GM23338 (cell line): ENCODE measurements at regions not wholly inside any gene's neighbourhood (a gene's known extent, or its start where the extent isn't known, plus 50 kb on each side); places are given as distances from the start of the nearest gene placed in this dataset.
A peak's percentile ranks its signal among the peaks of the same experiment; 100 is the strongest.

Experiments used
- ATAC-seq: fragments of 200-7000 bp; cut with Tn5 transposase; 3 replicates; pipeline ENCODE4 v1.9.1; 2020
- DNase-seq: peaks from one replicate; pipeline ENCODE4 v3.0.0-alpha.2; 2015; ENCODE audit warnings: low spot score
- H2AFZ ChIP-seq: fragments of 200-600 bp; sonication (generic); 2 replicates; pipeline ENCODE4 v1.8.0; 2016; ENCODE audit warnings: antibody characterized with exemption, mild to moderate bottlenecking, moderate library complexity
- H3F3A ChIP-seq: fragments of 200-600 bp; sonication (generic); replicated peaks from 2 replicates; pipeline ENCODE4 v1.8.0; 2017; ENCODE audit warnings: antibody characterized with exemption, mixed run types, low read depth
- H3K27ac ChIP-seq: fragments of 200-600 bp; sonication (generic); 2 replicates; pipeline ENCODE4 v1.6.1; 2016; ENCODE audit warnings: low read depth
- H3K27me3 ChIP-seq: fragments of 200-600 bp; sonication (generic); 2 replicates; pipeline ENCODE4 v1.8.0; 2016; ENCODE audit warnings: mild to moderate bottlenecking, mixed run types, moderate library complexity; ENCODE audit not compliant: insufficient read depth
- H3K36me3 ChIP-seq: fragments of 200-600 bp; sonication (generic); 2 replicates; pipeline ENCODE4 v1.8.0; 2016; ENCODE audit warnings: mild to moderate bottlenecking; ENCODE audit not compliant: insufficient read depth
- H3K4me1 ChIP-seq: fragments of 200-600 bp; sonication (generic); 2 replicates; pipeline ENCODE4 v1.8.0; 2016; ENCODE audit warnings: mild to moderate bottlenecking, moderate library complexity; ENCODE audit not compliant: insufficient read depth
- H3K4me2 ChIP-seq: fragments of 200-600 bp; sonication (generic); 2 replicates; pipeline ENCODE4 v1.7.1; 2017; ENCODE audit warnings: mixed run types
- H3K4me3 ChIP-seq: fragments of 200-600 bp; sonication (generic); 2 replicates; pipeline ENCODE4 v1.6.1; 2016; ENCODE audit warnings: mixed run types
- H3K79me2 ChIP-seq: fragments of 200-600 bp; sonication (generic); replicated peaks from 2 replicates; pipeline ENCODE4 v1.8.0; 2017; ENCODE audit warnings: mild to moderate bottlenecking; ENCODE audit not compliant: insufficient read depth
- H3K9me2 ChIP-seq: fragments of 200-600 bp; sonication (generic); 2 replicates; pipeline ENCODE4 v1.8.0; 2017; ENCODE audit not compliant: insufficient read depth
- H4K20me1 ChIP-seq: fragments of 200-600 bp; sonication (generic); replicated peaks from 2 replicates; pipeline ENCODE4 v1.8.0; 2017; ENCODE audit warnings: mild to moderate bottlenecking; ENCODE audit not compliant: insufficient read depth
- H3K27ac Mint-ChIP-seq: 2 replicates; pipeline ENCODE4 v1.8.0; 2020; ENCODE audit warnings: inconsistent platforms, mild to moderate bottlenecking, moderate library complexity, mixed read lengths
- H3K27me3 Mint-ChIP-seq: 3 replicates; pipeline ENCODE4 v1.8.0; 2022; ENCODE audit warnings: low read depth, mild to moderate bottlenecking, moderate library complexity, mixed read lengths, inconsistent platforms; ENCODE audit not compliant: insufficient read depth, poor library complexity
- H3K36me3 Mint-ChIP-seq: 3 replicates; pipeline ENCODE4 v1.8.0; 2021; ENCODE audit warnings: low read depth, mild to moderate bottlenecking, inconsistent platforms, moderate library complexity, mixed read lengths
- H3K4me1 Mint-ChIP-seq: 3 replicates; pipeline ENCODE4 v1.8.0; 2020; ENCODE audit warnings: mild to moderate bottlenecking, inconsistent platforms, mixed read lengths
- H3K4me3 Mint-ChIP-seq: 3 replicates; pipeline ENCODE4 v1.8.0; 2021; ENCODE audit warnings: moderate library complexity, mild to moderate bottlenecking, inconsistent platforms, mixed read lengths
- H3K9me3 Mint-ChIP-seq: 3 replicates; pipeline ENCODE4 v1.8.0; 2020; ENCODE audit warnings: moderate library complexity, mild to moderate bottlenecking, inconsistent platforms, mixed read lengths
- NANOG ChIP-seq: IDR thresholded peaks from 2 replicates; pipeline ENCODE4 v1.6.1; 2016; ENCODE audit warnings: antibody characterized with exemption, borderline replicate concordance
- POLR2AphosphoS5 ChIP-seq: IDR thresholded peaks from 2 replicates; pipeline ENCODE4 v1.6.1; 2016; ENCODE audit warnings: antibody characterized with exemption, low read depth
- ZNF331 ChIP-seq: fragments of 250-450 bp; sonication (Bioruptor Pico); IDR thresholded peaks from 2 replicates; pipeline ENCODE4 v1.5.0; 2020; ENCODE audit warnings: low read depth, mild to moderate bottlenecking, moderate library complexity
- TF ChIP-seq, protein P1 (sequence below): fragments of 250-450 bp; sonication (Bioruptor Pico); IDR thresholded peaks from 2 replicates; pipeline ENCODE4 v1.5.0; 2020; ENCODE audit warnings: mild to moderate bottlenecking, moderate library complexity
- TF ChIP-seq, protein P2 (sequence below): IDR thresholded peaks from one replicate; pipeline ENCODE4 v1.6.1; 2018; ENCODE audit warnings: antibody characterized with exemption; ENCODE audit not compliant: unreplicated experiment

DNA sequence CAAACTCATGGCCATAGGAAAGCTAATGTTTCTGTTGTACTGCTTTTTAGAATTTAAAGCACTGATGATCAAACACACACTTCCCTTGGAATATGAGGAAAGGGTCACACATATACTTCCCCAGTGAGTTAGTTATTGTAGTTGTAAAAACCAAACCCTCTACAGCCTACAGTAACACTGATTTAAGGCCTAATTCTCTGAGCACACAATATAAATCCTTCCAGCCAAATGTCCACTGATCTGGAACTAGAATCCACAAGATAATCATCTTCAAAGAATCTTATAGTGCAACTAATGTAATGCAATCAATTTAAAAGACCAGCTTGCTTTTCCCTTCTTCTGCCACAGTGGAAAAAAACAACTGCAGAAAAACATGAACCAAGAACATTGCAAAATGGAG lies 219.3 kb downstream of the CAAP1 start (continued):
- TF ChIP-seq, protein P1, sequence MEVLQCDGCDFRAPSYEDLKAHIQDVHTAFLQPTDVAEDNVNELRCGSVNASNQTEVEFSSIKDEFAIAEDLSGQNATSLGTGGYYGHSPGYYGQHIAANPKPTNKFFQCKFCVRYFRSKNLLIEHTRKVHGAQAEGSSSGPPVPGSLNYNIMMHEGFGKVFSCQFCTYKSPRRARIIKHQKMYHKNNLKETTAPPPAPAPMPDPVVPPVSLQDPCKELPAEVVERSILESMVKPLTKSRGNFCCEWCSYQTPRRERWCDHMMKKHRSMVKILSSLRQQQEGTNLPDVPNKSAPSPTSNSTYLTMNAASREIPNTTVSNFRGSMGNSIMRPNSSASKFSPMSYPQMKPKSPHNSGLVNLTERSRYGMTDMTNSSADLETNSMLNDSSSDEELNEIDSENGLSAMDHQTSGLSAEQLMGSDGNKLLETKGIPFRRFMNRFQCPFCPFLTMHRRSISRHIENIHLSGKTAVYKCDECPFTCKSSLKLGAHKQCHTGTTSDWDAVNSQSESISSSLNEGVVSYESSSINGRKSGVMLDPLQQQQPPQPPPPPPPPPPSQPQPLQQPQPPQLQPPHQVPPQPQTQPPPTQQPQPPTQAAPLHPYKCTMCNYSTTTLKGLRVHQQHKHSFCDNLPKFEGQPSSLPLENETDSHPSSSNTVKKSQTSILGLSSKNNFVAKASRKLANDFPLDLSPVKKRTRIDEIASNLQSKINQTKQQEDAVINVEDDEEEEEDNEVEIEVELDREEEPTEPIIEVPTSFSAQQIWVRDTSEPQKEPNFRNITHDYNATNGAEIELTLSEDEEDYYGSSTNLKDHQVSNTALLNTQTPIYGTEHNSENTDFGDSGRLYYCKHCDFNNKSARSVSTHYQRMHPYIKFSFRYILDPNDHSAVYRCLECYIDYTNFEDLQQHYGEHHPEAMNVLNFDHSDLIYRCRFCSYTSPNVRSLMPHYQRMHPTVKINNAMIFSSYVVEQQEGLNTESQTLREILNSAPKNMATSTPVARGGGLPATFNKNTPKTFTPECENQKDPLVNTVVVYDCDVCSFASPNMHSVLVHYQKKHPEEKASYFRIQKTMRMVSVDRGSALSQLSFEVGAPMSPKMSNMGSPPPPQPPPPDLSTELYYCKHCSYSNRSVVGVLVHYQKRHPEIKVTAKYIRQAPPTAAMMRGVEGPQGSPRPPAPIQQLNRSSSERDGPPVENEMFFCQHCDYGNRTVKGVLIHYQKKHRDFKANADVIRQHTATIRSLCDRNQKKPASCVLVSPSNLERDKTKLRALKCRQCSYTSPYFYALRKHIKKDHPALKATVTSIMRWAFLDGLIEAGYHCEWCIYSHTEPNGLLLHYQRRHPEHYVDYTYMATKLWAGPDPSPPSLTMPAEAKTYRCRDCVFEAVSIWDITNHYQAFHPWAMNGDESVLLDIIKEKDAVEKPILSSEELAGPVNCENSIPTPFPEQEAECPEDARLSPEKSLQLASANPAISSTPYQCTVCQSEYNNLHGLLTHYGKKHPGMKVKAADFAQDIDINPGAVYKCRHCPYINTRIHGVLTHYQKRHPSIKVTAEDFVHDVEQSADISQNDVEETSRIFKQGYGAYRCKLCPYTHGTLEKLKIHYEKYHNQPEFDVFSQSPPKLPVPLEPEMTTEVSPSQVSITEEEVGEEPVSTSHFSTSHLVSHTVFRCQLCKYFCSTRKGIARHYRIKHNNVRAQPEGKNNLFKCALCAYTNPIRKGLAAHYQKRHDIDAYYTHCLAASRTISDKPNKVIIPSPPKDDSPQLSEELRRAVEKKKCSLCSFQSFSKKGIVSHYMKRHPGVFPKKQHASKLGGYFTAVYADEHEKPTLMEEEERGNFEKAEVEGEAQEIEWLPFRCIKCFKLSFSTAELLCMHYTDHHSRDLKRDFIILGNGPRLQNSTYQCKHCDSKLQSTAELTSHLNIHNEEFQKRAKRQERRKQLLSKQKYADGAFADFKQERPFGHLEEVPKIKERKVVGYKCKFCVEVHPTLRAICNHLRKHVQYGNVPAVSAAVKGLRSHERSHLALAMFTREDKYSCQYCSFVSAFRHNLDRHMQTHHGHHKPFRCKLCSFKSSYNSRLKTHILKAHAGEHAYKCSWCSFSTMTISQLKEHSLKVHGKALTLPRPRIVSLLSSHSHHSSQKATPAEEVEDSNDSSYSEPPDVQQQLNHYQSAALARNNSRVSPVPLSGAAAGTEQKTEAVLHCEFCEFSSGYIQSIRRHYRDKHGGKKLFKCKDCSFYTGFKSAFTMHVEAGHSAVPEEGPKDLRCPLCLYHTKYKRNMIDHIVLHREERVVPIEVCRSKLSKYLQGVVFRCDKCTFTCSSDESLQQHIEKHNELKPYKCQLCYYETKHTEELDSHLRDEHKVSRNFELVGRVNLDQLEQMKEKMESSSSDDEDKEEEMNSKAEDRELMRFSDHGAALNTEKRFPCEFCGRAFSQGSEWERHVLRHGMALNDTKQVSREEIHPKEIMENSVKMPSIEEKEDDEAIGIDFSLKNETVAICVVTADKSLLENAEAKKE (CRISPR knock-in tag) = no peak

DNA sequence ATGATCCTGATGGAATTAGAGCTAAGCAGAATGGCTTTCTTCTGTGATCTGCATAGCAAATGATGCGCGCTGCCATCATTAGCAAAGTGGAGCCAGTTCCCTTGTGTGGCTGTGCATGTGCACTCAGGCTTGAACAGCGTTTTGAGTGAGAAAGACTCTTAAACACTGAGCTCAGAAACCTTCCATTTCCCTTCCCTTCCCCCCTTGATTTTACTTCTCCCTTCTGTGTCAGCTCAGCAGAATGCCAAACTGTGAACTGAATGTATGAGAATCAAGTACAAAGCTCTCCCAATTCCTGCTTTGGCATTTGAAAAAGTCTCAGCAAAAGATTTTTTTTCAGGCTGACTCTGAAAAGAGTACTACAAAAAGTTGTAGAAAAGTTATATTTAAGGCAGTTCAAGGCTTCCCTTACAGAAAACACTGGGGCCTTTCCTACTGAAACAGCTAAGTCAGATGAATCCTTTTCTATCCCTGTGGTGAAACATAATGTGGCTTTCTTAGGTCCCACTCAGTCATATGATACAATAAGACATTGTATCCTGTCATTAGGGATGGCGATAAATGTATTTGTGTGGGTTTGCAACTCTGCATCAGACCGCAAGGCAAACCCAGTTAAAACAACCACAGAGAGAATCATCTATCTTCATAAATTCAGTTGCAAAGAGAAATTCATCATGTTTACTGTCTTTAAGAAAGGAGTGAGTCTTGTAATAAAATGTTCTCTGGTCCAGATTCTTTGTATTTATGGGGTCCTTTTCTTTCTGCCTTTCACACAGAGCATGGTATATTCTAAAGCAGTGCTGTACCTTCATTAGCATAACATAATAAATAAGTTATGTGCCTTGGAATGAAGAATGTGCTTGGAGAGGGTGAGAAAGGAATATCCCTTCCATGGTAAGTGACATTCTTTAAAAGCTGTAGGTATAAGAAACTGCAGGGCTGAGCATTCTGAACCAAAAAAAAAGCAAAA lies 222.6 kb downstream of the CAAP1 start:
- Mint-ChIP-seq H3K27ac (no peak overlapping the region), H3K4me1 (peaks cover 11% of the 10 kb centered on the region), H3K9me3 (peaks cover 4% of the 10 kb centered on the region; the same call in 2 of the 3 replicates), H3K27me3 (peaks cover 2% of the 10 kb centered on the region), H3K36me3 (no peaks in the 10 kb centered on the region), H3K4me3 (no peak overlapping the region)
- Histone ChIP-seq H3K27me3 (no peaks in the 10 kb centered on the region), H3K9me2 (no peaks in the 10 kb centered on the region), H3K4me3 (no peak overlapping the region), H3K36me3 (no peaks in the 10 kb centered on the region), H3K79me2 (no peaks in the 10 kb centered on the region), H2AFZ (peak overlapping the region; percentile 75; the same call in 1 of the 2 replicates), H4K20me1 (no peaks in the 10 kb centered on the region), H3K4me1 (no peaks in the 10 kb centered on the region; the same call in 1 of the 2 replicates), H3K27ac (no peak overlapping the region), H3K4me2 (no peak overlapping the region), H3F3A (no peaks in the 10 kb centered on the region)
- DNase-seq (no peak), ATAC-seq (no peak)
- TF ChIP-seq, protein P2, sequence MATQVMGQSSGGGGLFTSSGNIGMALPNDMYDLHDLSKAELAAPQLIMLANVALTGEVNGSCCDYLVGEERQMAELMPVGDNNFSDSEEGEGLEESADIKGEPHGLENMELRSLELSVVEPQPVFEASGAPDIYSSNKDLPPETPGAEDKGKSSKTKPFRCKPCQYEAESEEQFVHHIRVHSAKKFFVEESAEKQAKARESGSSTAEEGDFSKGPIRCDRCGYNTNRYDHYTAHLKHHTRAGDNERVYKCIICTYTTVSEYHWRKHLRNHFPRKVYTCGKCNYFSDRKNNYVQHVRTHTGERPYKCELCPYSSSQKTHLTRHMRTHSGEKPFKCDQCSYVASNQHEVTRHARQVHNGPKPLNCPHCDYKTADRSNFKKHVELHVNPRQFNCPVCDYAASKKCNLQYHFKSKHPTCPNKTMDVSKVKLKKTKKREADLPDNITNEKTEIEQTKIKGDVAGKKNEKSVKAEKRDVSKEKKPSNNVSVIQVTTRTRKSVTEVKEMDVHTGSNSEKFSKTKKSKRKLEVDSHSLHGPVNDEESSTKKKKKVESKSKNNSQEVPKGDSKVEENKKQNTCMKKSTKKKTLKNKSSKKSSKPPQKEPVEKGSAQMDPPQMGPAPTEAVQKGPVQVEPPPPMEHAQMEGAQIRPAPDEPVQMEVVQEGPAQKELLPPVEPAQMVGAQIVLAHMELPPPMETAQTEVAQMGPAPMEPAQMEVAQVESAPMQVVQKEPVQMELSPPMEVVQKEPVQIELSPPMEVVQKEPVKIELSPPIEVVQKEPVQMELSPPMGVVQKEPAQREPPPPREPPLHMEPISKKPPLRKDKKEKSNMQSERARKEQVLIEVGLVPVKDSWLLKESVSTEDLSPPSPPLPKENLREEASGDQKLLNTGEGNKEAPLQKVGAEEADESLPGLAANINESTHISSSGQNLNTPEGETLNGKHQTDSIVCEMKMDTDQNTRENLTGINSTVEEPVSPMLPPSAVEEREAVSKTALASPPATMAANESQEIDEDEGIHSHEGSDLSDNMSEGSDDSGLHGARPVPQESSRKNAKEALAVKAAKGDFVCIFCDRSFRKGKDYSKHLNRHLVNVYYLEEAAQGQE = no peak
- TF ChIP-seq ZNF331 (CRISPR knock-in tag) (no peak), POLR2AphosphoS5 (no peak), NANOG (no peak)
